ENCODE measurements at regions not wholly inside any gene's neighbourhood (a gene's known extent, or its start where the extent isn't known, plus 50 kb on each side); places are given as distances from the start of the nearest gene placed in this dataset.

- in situ Hi-C loops (cut with HindIII; ENCODE audit: extremely low pct_ligation_motif_present, low pct_unique_long_range_greater_than_20kb) (no loop called here), intact Hi-C loops (cut with micrococcal nuclease; ENCODE audit: unreplicated experiment) (loop anchor here (5.0 kb wide), 1 partner anchor 233 kb away; no protein-coding TSS in a partner anchor)
- no TSS peak for BruUV-seq (replicated peaks)
- H3K27ac ChIP-seq (ENCODE audit: extremely low read length, insufficient read depth, low read length), result no peak overlapping the region
- H3K4me3 ChIP-seq (replicated peaks in 1 of 3; ENCODE audit: insufficient read depth in 1 of 3, low read depth in 2 of 3, low read length in 3 of 3), result no peak overlapping the region
- no peak for FAIRE-seq
- H3K4me1 ChIP-seq (ENCODE audit: insufficient read depth, low read length), result no peaks in the 10 kb centered on the region
- no peaks in the 10 kb centered on the region for H3K9me3 ChIP-seq (ENCODE audit: low read length)
- no peaks in the 10 kb centered on the region for H3K79me2 ChIP-seq (ENCODE audit: insufficient read depth, low read length)
- 27% methylated on average over 7 of the region's 10 CpGs for WGBS (ENCODE audit: low lambda C conversion rate)
- H3K9ac ChIP-seq (ENCODE audit: insufficient read depth, low read depth, low read length), result no peak overlapping the region
- CTCF ChIA-PET (ENCODE audit: low intra/inter-chr PET ratio, low total read pairs), result no interaction called here
- H2AFZ ChIP-seq (ENCODE audit: low read length), result no peak overlapping the region
- POLR2A ChIA-PET, result no interaction called here
- no peak for DNase-seq (ENCODE audit: low spot score)
- H3K36me3 ChIP-seq (replicated peaks in 1 of 2; ENCODE audit: control insufficient read depth in 1 of 2, insufficient read depth in 2 of 2, low read length in 2 of 2), result no peaks in the 10 kb centered on the region
- ATAC-seq, result no peak
- no peak overlapping the region for H3K4me2 ChIP-seq (ENCODE audit: low read depth, low read length)
- peaks cover 15 to 67% of the 10 kb centered on the region in 2 experiments for H3K27me3 ChIP-seq (ENCODE audit: control insufficient read depth in 1 of 2, insufficient read depth in 2 of 2, low read length in 2 of 2)
- H4K20me1 ChIP-seq (ENCODE audit: insufficient read depth, low read length), result no peaks in the 10 kb centered on the region
- TF ChIP-seq HNF1B (CRISPR knock-in tag; IDR thresholded peaks at IDR 0.05) (no peak), ZSCAN21 (CRISPR knock-in tag; IDR thresholded peaks at IDR 0.05; ENCODE audit: borderline replicate concordance) (no peak), PREB (CRISPR knock-in tag; IDR thresholded peaks at IDR 0.05) (no peak), GPBP1L1 (CRISPR knock-in tag; IDR thresholded peaks at IDR 0.05) (no peak), ZNF296 (CRISPR knock-in tag; conservative IDR thresholded peaks at IDR 0.05) (no peak), ZNF276 (CRISPR knock-in tag; IDR thresholded peaks at IDR 0.05; ENCODE audit: low read depth) (no peak), MED8 (CRISPR knock-in tag; IDR thresholded peaks at IDR 0.05; ENCODE audit: insufficient replicate concordance) (no peak), PITX1 (CRISPR knock-in tag; IDR thresholded peaks at IDR 0.05) (no peak), CENPBD1 (CRISPR knock-in tag; IDR thresholded peaks at IDR 0.05; ENCODE audit: borderline replicate concordance, low read depth) (no peak), SRSF9 (IDR thresholded peaks at IDR 0.05; ENCODE audit: borderline replicate concordance, insufficient read depth, low read depth, low read length, poor library complexity, severe bottlenecking) (no peak), FOXK1 (CRISPR knock-in tag; IDR thresholded peaks at IDR 0.05; ENCODE audit: borderline replicate concordance, low read depth) (no peak), ZHX1 (CRISPR knock-in tag; IDR thresholded peaks at IDR 0.05; ENCODE audit: low read depth) (no peak)
Measured at GRCh38 chr2:71895320-71896161, 252.1 kb downstream of the CYP26B1 start.

Data from HepG2 (cell line).